ENCODE measurements at regions not wholly inside any gene's neighbourhood (a gene's known extent, or its start where the extent isn't known, plus 50 kb on each side); places are given as distances from the start of the nearest gene placed in this dataset.
"Not testable (repeated sequence)": the region's sequence is repeated elsewhere in the genome, so short reads cannot be mapped to it uniquely, and the experiment has no call there.

GRCh38 chr2:180778291-180778690 lies 202.1 kb upstream of the UBE2E3 start:
- TF ChIP-seq CTCF (IDR thresholded peaks at IDR 0.05; ENCODE audit: borderline replicate concordance, control extremely low read depth, extremely low read depth, insufficient read depth, missing control alignments) = no peak
- no peak for DNase-seq (ENCODE audit: low spot score)
- in situ Hi-C loops (cut with MboI; ENCODE audit: low sequenced_read_pairs, unreplicated experiment) = no loop called here

- TF ChIP-seq CTCF (IDR thresholded peaks at IDR 0.05; ENCODE audit: borderline replicate concordance, control extremely low read depth, extremely low read depth, insufficient read depth, missing control alignments) = no peak
- in situ Hi-C loops (cut with MboI; ENCODE audit: low sequenced_read_pairs, unreplicated experiment) = no loop called here
- no peak for DNase-seq (ENCODE audit: low spot score)
These were observed 203.5 kb upstream of the UBE2E3 start for GRCh38 chr2:180776921-180777320.

GRCh38 chr2:180775711-180776110 lies 204.7 kb upstream of the UBE2E3 start:
- in situ Hi-C loops (cut with MboI; ENCODE audit: low sequenced_read_pairs, unreplicated experiment) = no loop called here

GRCh38 chr2:180765316-180765715 lies 215.1 kb upstream of the UBE2E3 start:
- DNase-seq (ENCODE audit: low spot score); in situ Hi-C loops (cut with MboI; ENCODE audit: low sequenced_read_pairs, unreplicated experiment): not testable (repeated sequence)

More at GRCh38 chr2:180775711-180776110, 204.7 kb upstream of the UBE2E3 start:
- no peak for TF ChIP-seq CTCF (IDR thresholded peaks at IDR 0.05; ENCODE audit: borderline replicate concordance, control extremely low read depth, extremely low read depth, insufficient read depth, missing control alignments)
- DNase-seq (ENCODE audit: low spot score) = no peak

- no peak for TF ChIP-seq CTCF (IDR thresholded peaks at IDR 0.05; ENCODE audit: borderline replicate concordance, control extremely low read depth, extremely low read depth, insufficient read depth, missing control alignments)
- no peak for DNase-seq (ENCODE audit: low spot score)
- in situ Hi-C loops (cut with MboI; ENCODE audit: low sequenced_read_pairs, unreplicated experiment) = no loop called here
These were observed 217.0 kb upstream of the UBE2E3 start for GRCh38 chr2:180763263-180763989.

- in situ Hi-C loops (cut with MboI; ENCODE audit: low sequenced_read_pairs, unreplicated experiment) = no loop called here
- no peak for DNase-seq (ENCODE audit: low spot score)
- no peak for TF ChIP-seq CTCF (IDR thresholded peaks at IDR 0.05; ENCODE audit: borderline replicate concordance, control extremely low read depth, extremely low read depth, insufficient read depth, missing control alignments)
These were observed 219.2 kb upstream of the UBE2E3 start for GRCh38 chr2:180761224-180761623.

- DNase-seq (ENCODE audit: low spot score) = no peak
- in situ Hi-C loops (cut with MboI; ENCODE audit: low sequenced_read_pairs, unreplicated experiment) = no loop called here
- TF ChIP-seq CTCF (IDR thresholded peaks at IDR 0.05; ENCODE audit: borderline replicate concordance, control extremely low read depth, extremely low read depth, insufficient read depth, missing control alignments) = no peak
These were observed 220.8 kb upstream of the UBE2E3 start for GRCh38 chr2:180759631-180760030.

All from GM13976 (cell line).